Keratinocyte (primary cell): ENCODE measurements at regions not wholly inside any gene's neighbourhood (a gene's known extent, or its start where the extent isn't known, plus 50 kb on each side); places are given as distances from the start of the nearest gene placed in this dataset.

Experiments
- DNase-seq: peaks from one replicate; pipeline ENCODE4 v3.0.0-alpha.2; 2011; ENCODE audit warnings: low read depth, missing footprints, low spot score
- FAIRE-seq: peaks from 2 replicates; lab custom pipeline; 2011; peaks lifted over from hg19 to GRCh38; lab: Jason Lieb, UNC
- H2AFZ ChIP-seq: 2 replicates; pipeline ENCODE4 v1.6.0; 2012; ENCODE audit warnings: low read length, control low read depth, inconsistent platforms; ENCODE audit not compliant: control insufficient read depth
- H3K27ac ChIP-seq: 2 replicates; pipeline ENCODE4 v1.5.1; 2011; ENCODE audit warnings: low read length; ENCODE audit not compliant: control insufficient read depth, insufficient read depth
- H3K27me3 ChIP-seq: 3 replicates; pipeline ENCODE4 v1.6.0; 2011; ENCODE audit warnings: low read length; ENCODE audit not compliant: control insufficient read depth, insufficient read depth; ENCODE audit errors: extremely low read depth
- H3K36me3 ChIP-seq, 2 experiments: 2 replicates in 1 of 2; 3 replicates in 1 of 2; pipeline ENCODE4 v1.5.1; 2011; ENCODE audit warnings: low read length in 2 of 2, mild to moderate bottlenecking in 1 of 2; ENCODE audit not compliant: control insufficient read depth in 2 of 2, insufficient read depth in 2 of 2; ENCODE audit errors: extremely low read depth in 1 of 2
- H3K4me1 ChIP-seq: 3 replicates; pipeline ENCODE4 v1.5.1; 2011; ENCODE audit warnings: low read length; ENCODE audit not compliant: control insufficient read depth, insufficient read depth; ENCODE audit errors: extremely low read depth
- H3K4me2 ChIP-seq: 3 replicates; pipeline ENCODE4 v1.6.0; 2011; ENCODE audit warnings: low read depth, low read length; ENCODE audit not compliant: control insufficient read depth, insufficient read depth; ENCODE audit errors: extremely low read depth
- H3K4me3 ChIP-seq, 3 experiments: fragments of 200-600 bp in 1 of 3; sonication (generic) in 1 of 3; 2 replicates in 2 of 3; 3 replicates in 1 of 3; pipeline ENCODE4 v1.5.1; 2011 to 2016; ENCODE audit warnings: low read length in 3 of 3, mild to moderate bottlenecking in 3 of 3, control low read depth in 2 of 3, inconsistent platforms in 1 of 3, low read depth in 1 of 3, mixed read lengths in 1 of 3, mixed run types in 1 of 3, moderate library complexity in 1 of 3; ENCODE audit not compliant: control insufficient read depth in 2 of 3, insufficient read depth in 2 of 3; ENCODE audit errors: extremely low read depth in 1 of 3
- H3K79me2 ChIP-seq: 2 replicates; pipeline ENCODE4 v1.6.0; 2012; ENCODE audit warnings: low read length; ENCODE audit not compliant: control insufficient read depth, insufficient read depth
- H3K9ac ChIP-seq: 3 replicates; pipeline ENCODE4 v1.6.0; 2011; ENCODE audit warnings: low read length; ENCODE audit not compliant: control insufficient read depth, insufficient read depth; ENCODE audit errors: extremely low read depth
- H3K9me1 ChIP-seq: 3 replicates; pipeline ENCODE4 v1.6.0; 2011; ENCODE audit warnings: low read length; ENCODE audit not compliant: control insufficient read depth, insufficient read depth; ENCODE audit errors: extremely low read depth
- H3K9me3 ChIP-seq: 2 replicates; pipeline ENCODE4 v1.5.1; 2012; ENCODE audit warnings: low read depth, low read length; ENCODE audit not compliant: control insufficient read depth
- H4K20me1 ChIP-seq: 3 replicates; pipeline ENCODE4 v1.6.0; 2011; ENCODE audit warnings: low read length; ENCODE audit not compliant: control insufficient read depth, insufficient read depth; ENCODE audit errors: extremely low read depth
- EZH2 ChIP-seq: IDR thresholded peaks from one replicate; pipeline ENCODE4 v1.6.1; 2012; ENCODE audit warnings: inconsistent platforms, mild to moderate bottlenecking, low read length, moderate library complexity
- dilution Hi-C: fragments of 300-500 bp; cut with MboI; formaldehyde crosslinking; loops from one replicate; pipeline ENCODE4 v1.7.0; 2020; ENCODE audit warnings: low sequenced_read_pairs; ENCODE audit not compliant: extremely low pct_ligation_motif_present
- TF ChIP-seq, protein P1 (sequence below), 3 experiments: IDR thresholded peaks in 1 of 3; conservative IDR thresholded peaks in 1 of 3; optimal IDR thresholded peaks in 1 of 3; 2 replicates in 2 of 3; 3 replicates in 1 of 3; pipeline versions ENCODE3 to v1.5.1; 2011; ENCODE audit warnings: low read length in 3 of 3, mild to moderate bottlenecking in 3 of 3, moderate library complexity in 2 of 3, control low read depth in 1 of 3, inconsistent platforms in 1 of 3; ENCODE audit not compliant: insufficient read depth in 2 of 3; ENCODE audit errors: extremely low read depth in 1 of 3

DNA sequence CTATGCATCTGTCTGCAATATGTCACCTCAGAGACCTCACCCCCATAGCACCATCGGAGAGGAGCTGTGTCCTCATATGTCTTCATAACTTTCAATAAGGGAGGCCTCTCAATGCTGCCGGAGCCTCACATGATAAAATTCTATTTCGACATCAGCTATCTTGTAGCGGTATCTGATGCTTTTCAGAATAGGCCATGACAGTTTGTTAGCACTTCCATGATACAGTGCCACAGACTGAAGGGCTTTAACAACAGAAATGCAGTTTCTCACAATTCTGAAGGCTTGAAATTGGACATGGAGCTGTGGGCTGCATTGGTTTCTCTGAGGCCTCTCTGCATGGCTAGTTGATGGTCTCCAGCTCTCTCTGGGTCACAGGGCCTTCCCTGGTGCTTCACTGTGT, 125.0 kb upstream of the PZP start:
- Histone ChIP-seq H2AFZ (no peak overlapping the region), H3K9me1 (no peaks in the 10 kb centered on the region), H3K9me3 (no peaks in the 10 kb centered on the region), H3K4me3 (no peak overlapping the region), H3K27ac (no peak overlapping the region), H3K9ac (no peak overlapping the region), H3K27me3 (no peaks in the 10 kb centered on the region), H4K20me1 (no peaks in the 10 kb centered on the region), H3K4me1 (peaks cover 10% of the 10 kb centered on the region), H3K36me3 (no peaks in the 10 kb centered on the region), H3K79me2 (no peaks in the 10 kb centered on the region), H3K4me2 (no peak overlapping the region)
- DNase-seq (no peak), FAIRE-seq (no peak)
- dilution Hi-C loops: no loop called here
- no peak for TF ChIP-seq EZH2
- TF ChIP-seq, protein P1, sequence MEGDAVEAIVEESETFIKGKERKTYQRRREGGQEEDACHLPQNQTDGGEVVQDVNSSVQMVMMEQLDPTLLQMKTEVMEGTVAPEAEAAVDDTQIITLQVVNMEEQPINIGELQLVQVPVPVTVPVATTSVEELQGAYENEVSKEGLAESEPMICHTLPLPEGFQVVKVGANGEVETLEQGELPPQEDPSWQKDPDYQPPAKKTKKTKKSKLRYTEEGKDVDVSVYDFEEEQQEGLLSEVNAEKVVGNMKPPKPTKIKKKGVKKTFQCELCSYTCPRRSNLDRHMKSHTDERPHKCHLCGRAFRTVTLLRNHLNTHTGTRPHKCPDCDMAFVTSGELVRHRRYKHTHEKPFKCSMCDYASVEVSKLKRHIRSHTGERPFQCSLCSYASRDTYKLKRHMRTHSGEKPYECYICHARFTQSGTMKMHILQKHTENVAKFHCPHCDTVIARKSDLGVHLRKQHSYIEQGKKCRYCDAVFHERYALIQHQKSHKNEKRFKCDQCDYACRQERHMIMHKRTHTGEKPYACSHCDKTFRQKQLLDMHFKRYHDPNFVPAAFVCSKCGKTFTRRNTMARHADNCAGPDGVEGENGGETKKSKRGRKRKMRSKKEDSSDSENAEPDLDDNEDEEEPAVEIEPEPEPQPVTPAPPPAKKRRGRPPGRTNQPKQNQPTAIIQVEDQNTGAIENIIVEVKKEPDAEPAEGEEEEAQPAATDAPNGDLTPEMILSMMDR (optimal IDR thresholded peaks at IDR 0.05 in 1 of 3, IDR thresholded peaks at IDR 0.05 in 1 of 3, conservative IDR thresholded peaks at IDR 0.05 in 1 of 3; ENCODE audit: extremely low read depth in 1 of 3, insufficient read depth in 2 of 3, low read length in 3 of 3): no peak

DNA sequence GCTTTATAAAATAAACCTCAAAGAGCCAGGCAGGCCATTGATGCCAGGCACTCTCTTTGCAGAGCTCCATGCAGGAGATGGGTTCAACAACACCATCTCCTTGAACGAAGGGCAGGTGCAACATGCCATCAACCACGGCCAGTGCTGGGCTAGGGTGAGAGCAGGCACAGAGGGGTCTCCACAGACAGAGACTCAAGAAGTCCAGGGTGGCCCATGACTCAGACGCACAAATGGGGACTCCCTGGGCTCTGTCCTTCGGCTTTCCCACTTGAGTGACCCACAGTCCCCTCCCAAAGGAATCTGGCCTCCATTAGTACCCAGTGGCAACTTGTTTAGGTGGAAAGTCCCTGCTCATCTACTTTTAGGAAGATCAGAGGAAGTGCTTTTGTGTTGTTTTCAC, 124.4 kb upstream of the PZP start:
- no peak overlapping the region for H3K4me2 ChIP-seq
- H4K20me1 ChIP-seq: no peaks in the 10 kb centered on the region
- no peak for TF ChIP-seq EZH2
- TF ChIP-seq, protein P1 (optimal IDR thresholded peaks at IDR 0.05 in 1 of 3, IDR thresholded peaks at IDR 0.05 in 1 of 3, conservative IDR thresholded peaks at IDR 0.05 in 1 of 3; ENCODE audit: extremely low read depth in 1 of 3, insufficient read depth in 2 of 3, low read length in 3 of 3): no peak
- H3K79me2 ChIP-seq: no peaks in the 10 kb centered on the region
- dilution Hi-C loops: no loop called here
- H3K27ac ChIP-seq: no peak overlapping the region
- DNase-seq (no peak), FAIRE-seq (no peak)
- no peaks in the 10 kb centered on the region for H3K27me3 ChIP-seq
- H3K9me1 ChIP-seq: no peaks in the 10 kb centered on the region
- no peak overlapping the region for H3K4me3 ChIP-seq
- peaks cover 10% of the 10 kb centered on the region for H3K4me1 ChIP-seq
- no peaks in the 10 kb centered on the region for H3K9me3 ChIP-seq
- H3K36me3 ChIP-seq: no peaks in the 10 kb centered on the region
- H3K9ac ChIP-seq: no peak overlapping the region
- H2AFZ ChIP-seq: no peak overlapping the region
